ENCODE measurements at regions not wholly inside any gene's neighbourhood (a gene's known extent, or its start where the extent isn't known, plus 50 kb on each side); places are given as distances from the start of the nearest gene placed in this dataset.

- Histone ChIP-seq H3K4me3 (ENCODE audit: low read depth, low read length) (no peak overlapping the region), H3K9me3 (ENCODE audit: control insufficient read depth, insufficient read depth, low read depth, low read length) (no peaks in the 10 kb centered on the region), H3K36me3 (ENCODE audit: control insufficient read depth in 2 of 2, insufficient read depth in 1 of 2, low read length in 2 of 2) (no peaks in the 10 kb centered on the region), H3K4me1 (ENCODE audit: control insufficient read depth, insufficient read depth, low read length) (peaks cover 5% of the 10 kb centered on the region), H3K27ac (ENCODE audit: extremely low read depth, low read depth, low read length) (no peak overlapping the region)
- POLR2A ChIA-PET, result no interaction called here
- TF ChIP-seq ZNF416 (tag by site-specific recombination; IDR thresholded peaks at IDR 0.05) (no peak), PBX3 (CRISPR knock-in tag; IDR thresholded peaks at IDR 0.05) (no peak), ZNF184 (tag by site-specific recombination; IDR thresholded peaks at IDR 0.05) (peak; percentile 96), ZNF239 (tag by site-specific recombination; IDR thresholded peaks at IDR 0.05) (no peak)
- CTCF ChIA-PET, result no interaction called here
Measured at GRCh38 chr12:45621703-45622102, 107.8 kb upstream of the ARID2 start.

- no peak for TF ChIP-seq HOXA7 (CRISPR knock-in tag; IDR thresholded peaks at IDR 0.05; ENCODE audit: borderline replicate concordance)
- no peak for TF ChIP-seq OSR2 (tag by site-specific recombination; IDR thresholded peaks at IDR 0.05)
- TF ChIP-seq INSM2 (tag by site-specific recombination; IDR thresholded peaks at IDR 0.05), result no peak
- ChIA-PET CTCF (interaction anchor here (0.6 kb wide), 1 partner anchor 373 kb away, joined by 3 read pairs; no protein-coding TSS in a partner anchor), POLR2A (no interaction called here)
- H3K36me3 ChIP-seq (ENCODE audit: control insufficient read depth in 2 of 2, insufficient read depth in 1 of 2, low read length in 2 of 2), result no peaks in the 10 kb centered on the region
- no peaks in the 10 kb centered on the region for H3K9me3 ChIP-seq (ENCODE audit: control insufficient read depth, insufficient read depth, low read depth, low read length)
- H3K4me1 ChIP-seq (ENCODE audit: control insufficient read depth, insufficient read depth, low read length), result peaks cover under 1% of the 10 kb centered on the region; the same call in 1 of the 2 replicates
- no peak overlapping the region for H3K4me3 ChIP-seq (ENCODE audit: low read depth, low read length)
- no peak overlapping the region for H3K27ac ChIP-seq (ENCODE audit: extremely low read depth, low read depth, low read length)
Measured at GRCh38 chr12:45622210-45622937, 107.1 kb upstream of the ARID2 start.

- H3K4me1 ChIP-seq (ENCODE audit: control insufficient read depth, insufficient read depth, low read length), result no peaks in the 10 kb centered on the region
- CTCF ChIA-PET, result no interaction called here
Measured at GRCh38 chr12:45623221-45623620, 106.3 kb upstream of the ARID2 start.

GRCh38 chr12:45623940-45624339 lies 105.6 kb upstream of the ARID2 start:
- POLR2A ChIA-PET, result no interaction called here
- CTCF ChIA-PET, result no interaction called here

More at GRCh38 chr12:45623221-45623620, 106.3 kb upstream of the ARID2 start:
- POLR2A ChIA-PET, result no interaction called here
- H3K27ac ChIP-seq (ENCODE audit: extremely low read depth, low read depth, low read length), result no peak overlapping the region
- H3K9me3 ChIP-seq (ENCODE audit: control insufficient read depth, insufficient read depth, low read depth, low read length), result no peaks in the 10 kb centered on the region
- TF ChIP-seq RBAK (tag by site-specific recombination; IDR thresholded peaks at IDR 0.05) (no peak), ZNF341 (tag by site-specific recombination; IDR thresholded peaks at IDR 0.05; ENCODE audit: low read depth) (no peak), ZEB2 (tag by site-specific recombination; IDR thresholded peaks at IDR 0.05) (no peak), ZNF549 (tag by site-specific recombination; IDR thresholded peaks at IDR 0.05) (no peak), ZNF791 (tag by site-specific recombination; IDR thresholded peaks at IDR 0.05) (no peak), ZNF501 (tag by site-specific recombination; IDR thresholded peaks at IDR 0.05) (no peak)
- no peaks in the 10 kb centered on the region for H3K36me3 ChIP-seq (ENCODE audit: control insufficient read depth in 2 of 2, insufficient read depth in 1 of 2, low read length in 2 of 2)
- no peak overlapping the region for H3K4me3 ChIP-seq (ENCODE audit: low read depth, low read length)

More at GRCh38 chr12:45623940-45624339, 105.6 kb upstream of the ARID2 start:
- Histone ChIP-seq H3K9me3 (ENCODE audit: control insufficient read depth, insufficient read depth, low read depth, low read length) (no peaks in the 10 kb centered on the region), H3K36me3 (ENCODE audit: control insufficient read depth in 2 of 2, insufficient read depth in 1 of 2, low read length in 2 of 2) (no peaks in the 10 kb centered on the region), H3K4me1 (ENCODE audit: control insufficient read depth, insufficient read depth, low read length) (no peaks in the 10 kb centered on the region), H3K4me3 (ENCODE audit: low read depth, low read length) (no peak overlapping the region), H3K27ac (ENCODE audit: extremely low read depth, low read depth, low read length) (no peak overlapping the region)
- TF ChIP-seq PRDM10 (tag by site-specific recombination; IDR thresholded peaks at IDR 0.05) (no peak), ZNF473 (tag by site-specific recombination; IDR thresholded peaks at IDR 0.05) (no peak), ZNF48 (tag by site-specific recombination; IDR thresholded peaks at IDR 0.05) (no peak), ZNF791 (tag by site-specific recombination; IDR thresholded peaks at IDR 0.05) (no peak)

All from HEK293 (cell line).